ENCODE measurements at regions not wholly inside any gene's neighbourhood (a gene's known extent, or its start where the extent isn't known, plus 50 kb on each side); places are given as distances from the start of the nearest gene placed in this dataset.

DNA sequence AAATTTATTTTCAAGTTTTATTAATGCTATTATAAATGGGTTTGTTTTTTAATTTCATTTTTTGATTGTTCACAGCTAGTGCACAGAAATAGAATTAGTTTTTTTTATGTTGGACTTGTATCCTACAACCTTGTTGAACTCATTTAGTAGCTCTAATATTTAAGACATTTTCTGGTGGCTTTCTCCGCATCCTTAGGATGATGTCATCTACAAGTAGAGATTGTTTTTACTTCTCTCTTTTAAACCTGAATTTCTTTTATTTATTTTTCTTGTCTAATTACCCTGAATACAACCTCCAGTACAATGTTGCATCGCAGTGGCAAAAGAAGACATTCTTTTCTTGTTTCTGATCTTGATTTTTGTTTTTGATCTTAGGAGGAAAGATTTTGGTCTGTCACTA, 142.6 kb upstream of the PRDM1 start:
- intact Hi-C loops (cut with DNase I, micrococcal nuclease) = no loop called here
- no peak for ATAC-seq
- DNase-seq = no peak

DNA sequence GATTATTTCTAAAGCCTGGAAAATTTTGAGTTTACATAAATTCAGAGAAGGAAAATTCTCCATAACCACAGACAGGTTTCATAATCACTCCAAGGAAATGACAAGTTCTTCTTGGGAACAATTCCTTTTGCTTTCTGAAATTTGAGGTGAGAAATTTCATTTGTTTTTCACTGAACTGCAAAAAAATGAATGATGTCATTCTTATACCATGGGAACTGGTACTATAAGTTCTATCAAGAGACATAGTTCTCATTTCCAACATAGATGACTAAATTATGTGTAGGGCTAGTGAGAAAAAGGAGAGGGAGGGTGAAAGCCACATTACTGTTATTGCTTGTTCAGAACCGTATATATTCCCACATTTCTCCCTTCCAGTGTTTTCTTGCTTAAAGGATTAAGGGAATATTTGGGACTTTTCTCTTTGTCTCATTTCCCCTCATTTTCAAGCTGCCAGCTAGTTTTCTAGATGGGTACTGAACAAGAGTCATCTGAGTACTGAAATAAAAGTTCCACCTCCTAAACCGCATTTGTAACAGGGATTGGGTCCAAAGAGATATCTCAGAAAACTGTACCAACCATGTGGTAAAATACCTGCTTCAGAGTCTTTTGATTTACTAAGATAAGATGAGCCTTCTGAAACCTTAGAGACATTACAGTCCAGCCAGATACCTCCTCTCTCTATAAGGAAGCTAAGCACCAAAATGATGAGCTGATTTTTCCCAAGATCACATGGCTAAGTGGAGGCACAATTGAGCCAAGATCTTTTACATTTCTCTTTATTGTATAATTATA, 144.3 kb upstream of the PRDM1 start:
- H3K9me3 ChIP-seq = no peaks in the 10 kb centered on the region
- intact Hi-C loops (cut with DNase I, micrococcal nuclease) = no loop called here

More for the DNA sequence above, 142.6 kb upstream of the PRDM1 start:
- Histone ChIP-seq H3K9me3 (no peaks in the 10 kb centered on the region), H3K36me3 (ENCODE audit: low read depth) (no peaks in the 10 kb centered on the region), H3K4me1 (ENCODE audit: low read depth) (no peaks in the 10 kb centered on the region), H3K4me3 (no peak overlapping the region)
- TF ChIP-seq, protein P1, sequence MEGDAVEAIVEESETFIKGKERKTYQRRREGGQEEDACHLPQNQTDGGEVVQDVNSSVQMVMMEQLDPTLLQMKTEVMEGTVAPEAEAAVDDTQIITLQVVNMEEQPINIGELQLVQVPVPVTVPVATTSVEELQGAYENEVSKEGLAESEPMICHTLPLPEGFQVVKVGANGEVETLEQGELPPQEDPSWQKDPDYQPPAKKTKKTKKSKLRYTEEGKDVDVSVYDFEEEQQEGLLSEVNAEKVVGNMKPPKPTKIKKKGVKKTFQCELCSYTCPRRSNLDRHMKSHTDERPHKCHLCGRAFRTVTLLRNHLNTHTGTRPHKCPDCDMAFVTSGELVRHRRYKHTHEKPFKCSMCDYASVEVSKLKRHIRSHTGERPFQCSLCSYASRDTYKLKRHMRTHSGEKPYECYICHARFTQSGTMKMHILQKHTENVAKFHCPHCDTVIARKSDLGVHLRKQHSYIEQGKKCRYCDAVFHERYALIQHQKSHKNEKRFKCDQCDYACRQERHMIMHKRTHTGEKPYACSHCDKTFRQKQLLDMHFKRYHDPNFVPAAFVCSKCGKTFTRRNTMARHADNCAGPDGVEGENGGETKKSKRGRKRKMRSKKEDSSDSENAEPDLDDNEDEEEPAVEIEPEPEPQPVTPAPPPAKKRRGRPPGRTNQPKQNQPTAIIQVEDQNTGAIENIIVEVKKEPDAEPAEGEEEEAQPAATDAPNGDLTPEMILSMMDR (IDR thresholded peaks at IDR 0.05) = no peak

DNA sequence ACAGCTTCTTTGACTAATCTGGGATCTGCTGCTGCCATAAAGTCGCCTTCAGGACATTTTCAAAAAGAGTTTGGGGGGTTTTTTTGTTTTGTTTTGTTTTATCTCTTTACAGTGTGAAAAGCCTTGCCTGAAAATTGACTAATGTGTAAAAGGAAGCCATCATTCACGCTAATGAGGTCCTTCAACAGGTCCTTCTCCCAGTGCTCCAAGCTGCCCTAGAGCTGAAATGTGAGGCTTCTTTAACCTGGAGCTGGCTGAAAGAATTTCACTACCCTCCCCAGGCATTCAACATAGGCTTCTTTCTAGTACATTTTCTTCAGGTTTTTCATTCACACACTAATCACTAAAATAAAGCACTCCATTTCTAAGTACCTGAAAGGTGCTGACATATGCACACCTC, 145.1 kb upstream of the PRDM1 start:
- no peak for ATAC-seq
- intact Hi-C loops (cut with DNase I, micrococcal nuclease) = no loop called here
- TF ChIP-seq, protein P1 (IDR thresholded peaks at IDR 0.05) = no peak
- no peaks in the 10 kb centered on the region for H3K9me3 ChIP-seq
- H3K4me1 ChIP-seq (ENCODE audit: low read depth) = no peaks in the 10 kb centered on the region
- H3K4me3 ChIP-seq = no peak overlapping the region
- no peaks in the 10 kb centered on the region for H3K36me3 ChIP-seq (ENCODE audit: low read depth)
- no peak for DNase-seq

More for the DNA sequence above, 144.3 kb upstream of the PRDM1 start:
- ATAC-seq (no peak), DNase-seq (no peak)
- TF ChIP-seq, protein P1 (IDR thresholded peaks at IDR 0.05) = no peak
- Histone ChIP-seq H3K4me1 (ENCODE audit: low read depth) (no peaks in the 10 kb centered on the region), H3K36me3 (ENCODE audit: low read depth) (no peaks in the 10 kb centered on the region), H3K4me3 (no peak overlapping the region)

DNA sequence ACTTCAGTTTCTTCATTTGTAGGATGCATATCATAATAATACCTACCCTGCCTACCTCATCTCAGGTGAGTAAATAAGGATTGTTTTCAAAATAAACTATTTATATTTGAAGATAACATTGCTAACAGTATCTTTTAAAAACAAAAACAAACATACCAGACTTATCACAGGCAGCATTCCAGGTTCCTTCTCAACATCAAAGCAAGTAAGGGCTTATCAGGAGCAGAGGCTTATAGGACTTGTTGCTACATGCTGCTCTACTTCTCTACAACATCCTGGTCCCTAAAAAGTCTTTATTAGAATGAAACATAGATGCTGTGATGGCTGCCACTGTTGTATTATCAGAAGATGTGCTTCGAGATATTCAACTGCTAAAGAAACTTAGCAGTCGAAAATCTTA, 149.2 kb upstream of the PRDM1 start:
- TF ChIP-seq, protein P1 (IDR thresholded peaks at IDR 0.05) = no peak
- H3K9me3 ChIP-seq = no peaks in the 10 kb centered on the region
- H3K36me3 ChIP-seq (ENCODE audit: low read depth) = no peaks in the 10 kb centered on the region
- ATAC-seq (no peak), DNase-seq (no peak)
- H3K4me1 ChIP-seq (ENCODE audit: low read depth) = no peaks in the 10 kb centered on the region
- no peak overlapping the region for H3K4me3 ChIP-seq
- intact Hi-C loops (cut with DNase I, micrococcal nuclease) = no loop called here

DNA sequence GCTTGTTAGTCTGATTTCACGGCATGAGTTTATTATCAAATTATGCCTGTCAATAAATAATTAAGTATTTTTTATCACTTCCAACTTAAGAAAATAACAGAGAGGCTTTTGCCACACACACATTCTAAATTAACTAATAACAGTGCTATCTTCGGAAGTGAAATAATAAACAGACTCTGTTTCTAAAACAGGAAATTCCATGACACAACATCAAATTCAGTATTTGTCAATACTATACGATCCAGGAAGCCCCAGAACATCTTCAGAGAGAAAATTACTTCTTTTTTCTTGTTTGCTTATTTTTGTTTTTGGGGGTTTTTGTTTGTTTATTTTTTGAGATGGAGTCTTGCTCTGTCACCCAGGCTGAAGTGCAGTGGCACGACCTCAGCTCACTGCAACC, 150.7 kb upstream of the PRDM1 start:
- no peak for ATAC-seq
- DNase-seq = no peak
- Histone ChIP-seq H3K4me3 (no peak overlapping the region), H3K4me1 (ENCODE audit: low read depth) (no peaks in the 10 kb centered on the region), H3K9me3 (no peaks in the 10 kb centered on the region), H3K36me3 (ENCODE audit: low read depth) (no peaks in the 10 kb centered on the region)
- TF ChIP-seq, protein P1 (IDR thresholded peaks at IDR 0.05) = no peak
- intact Hi-C loops (cut with DNase I, micrococcal nuclease) = no loop called here

Measured in mucosa of descending colon (tissue), 3 donors.